Muscle layer of duodenum (tissue), 2 donors: ENCODE measurements at regions not wholly inside any gene's neighbourhood (a gene's known extent, or its start where the extent isn't known, plus 50 kb on each side); places are given as distances from the start of the nearest gene placed in this dataset.

ENCODE experiments used
- H3K27ac ChIP-seq: one replicate; pipeline ENCODE4 v1.7.0; 2013; ENCODE audit warnings: mild to moderate bottlenecking, low read length
- H3K27me3 ChIP-seq: one replicate; pipeline ENCODE4 v1.7.0; 2013; ENCODE audit warnings: low read depth, mild to moderate bottlenecking, control low read depth, low read length
- H3K36me3 ChIP-seq, 2 donors: one replicate each; pipeline ENCODE4 v1.7.0; 2013; ENCODE audit warnings: low read length in 2 of 2, control low read depth in 1 of 2, mild to moderate bottlenecking in 1 of 2; ENCODE audit not compliant: insufficient read depth in 2 of 2, control insufficient read depth in 1 of 2
- H3K4me1 ChIP-seq, 2 donors: one replicate each; pipeline ENCODE4 v1.7.0; 2013; ENCODE audit warnings: low read length in 2 of 2, mild to moderate bottlenecking in 2 of 2, control low read depth in 1 of 2, moderate library complexity in 1 of 2; ENCODE audit not compliant: insufficient read depth in 2 of 2, control insufficient read depth in 1 of 2
- H3K4me3 ChIP-seq, 2 donors: one replicate each; pipeline ENCODE4 v1.7.0; 2013; ENCODE audit warnings: low read length in 2 of 2, low read depth in 1 of 2, mild to moderate bottlenecking in 1 of 2
- H3K9me3 ChIP-seq, 2 donors: one replicate each; pipeline ENCODE4 v1.7.0; 2013; ENCODE audit warnings: low read length in 2 of 2, control low read depth in 1 of 2, mild to moderate bottlenecking in 1 of 2; ENCODE audit not compliant: control insufficient read depth in 1 of 2
- donor health status: healthy.

DNA sequence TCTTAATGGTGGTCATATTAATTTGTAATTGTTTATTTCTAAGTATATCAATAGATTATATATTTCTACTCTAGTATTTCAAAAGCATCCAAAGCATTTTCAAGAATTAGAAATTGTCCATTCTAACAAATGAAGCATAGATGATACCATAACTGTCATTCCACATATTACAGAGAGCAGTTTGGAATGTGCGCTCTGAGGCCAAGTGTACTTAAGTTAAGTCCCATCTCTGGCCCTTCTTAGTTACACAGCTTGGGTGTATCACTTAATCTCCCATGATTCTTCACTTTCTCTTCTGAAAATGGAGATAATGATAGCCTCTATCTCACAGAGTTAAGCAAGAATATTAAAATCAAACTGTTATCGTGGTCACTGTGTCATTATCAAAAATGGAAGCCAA lies 281.1 kb downstream of the MRPL39 start:
- no peaks in the 10 kb centered on the region for H3K4me1 ChIP-seq
- no peaks in the 10 kb centered on the region for H3K27me3 ChIP-seq
- H3K9me3 ChIP-seq, result no peaks in the 10 kb centered on the region
- no peak overlapping the region for H3K4me3 ChIP-seq
- H3K27ac ChIP-seq, result no peak overlapping the region
- H3K36me3 ChIP-seq, result no peaks in the 10 kb centered on the region

DNA sequence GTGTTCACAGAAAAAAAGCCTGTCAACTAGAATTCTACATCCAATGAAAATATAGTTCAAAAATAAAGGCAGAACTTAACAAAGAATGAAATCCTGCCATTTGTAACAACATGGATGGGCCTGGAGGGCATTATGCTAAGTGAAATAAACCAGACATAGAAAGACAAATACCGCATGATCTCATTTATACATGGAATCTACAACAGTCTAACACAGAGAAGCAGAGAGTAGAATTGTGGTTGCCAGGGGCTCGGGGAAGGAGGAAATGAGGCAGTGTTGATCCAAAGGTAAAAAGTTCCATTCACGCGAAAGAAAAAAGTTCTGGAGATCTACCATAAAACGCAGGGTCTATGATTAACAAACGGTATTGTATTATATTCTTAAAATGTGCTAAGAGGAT lies 282.6 kb downstream of the MRPL39 start:
- Histone ChIP-seq H3K27me3 (no peaks in the 10 kb centered on the region), H3K9me3 (no peaks in the 10 kb centered on the region), H3K27ac (no peak overlapping the region), H3K4me3 (no peak overlapping the region), H3K4me1 (no peaks in the 10 kb centered on the region), H3K36me3 (no peaks in the 10 kb centered on the region)

DNA sequence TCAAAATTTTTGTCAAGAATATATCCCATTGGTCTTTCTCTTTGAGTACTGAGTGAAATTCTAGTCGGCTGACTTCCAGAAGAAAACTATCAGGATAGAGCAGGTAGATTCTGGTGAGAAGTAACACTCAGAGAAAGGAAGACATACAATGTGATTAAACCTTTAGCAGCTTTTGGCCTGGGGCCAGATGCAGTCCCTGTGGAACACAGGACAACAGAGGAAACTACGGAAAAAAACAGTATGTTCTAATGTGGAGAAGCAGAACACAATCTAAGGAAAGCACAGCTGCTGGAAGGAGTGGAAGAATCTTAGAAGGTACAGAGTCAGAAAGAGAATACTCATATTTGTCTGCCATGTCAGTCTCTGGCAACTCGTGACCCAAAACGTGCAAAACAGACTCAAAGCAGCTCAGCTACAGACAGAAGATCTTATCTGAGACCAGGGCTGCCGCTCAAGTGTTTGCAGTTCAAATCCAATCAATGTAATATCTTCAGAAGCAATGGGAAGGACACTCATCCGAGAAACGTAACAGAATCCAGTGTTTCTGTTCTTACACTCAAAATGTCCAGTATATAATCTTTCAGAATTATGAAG lies 283.8 kb downstream of the MRPL39 start:
- Histone ChIP-seq H3K4me1 (no peaks in the 10 kb centered on the region), H3K9me3 (no peaks in the 10 kb centered on the region), H3K36me3 (no peaks in the 10 kb centered on the region), H3K4me3 (no peak overlapping the region), H3K27ac (no peak overlapping the region), H3K27me3 (no peaks in the 10 kb centered on the region)

DNA sequence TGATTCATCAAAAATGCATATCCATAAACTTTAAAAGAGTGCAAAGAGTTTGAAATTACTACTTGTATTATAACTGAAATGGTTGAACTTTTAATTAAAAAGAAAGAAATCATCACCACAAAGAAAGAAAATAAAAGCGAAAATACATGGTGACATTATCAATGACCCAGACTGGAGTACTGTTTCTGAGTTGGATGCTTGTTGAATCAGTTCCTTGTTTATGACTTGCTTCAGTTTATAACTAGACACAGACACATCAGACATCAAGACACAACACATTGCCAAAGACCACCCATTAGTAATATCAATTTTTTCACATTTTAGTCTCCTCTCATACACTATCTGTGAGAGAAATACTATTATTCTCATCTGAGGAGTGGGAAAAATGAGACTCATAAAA lies 293.0 kb downstream of the MRPL39 start:
- H3K27me3 ChIP-seq, result no peaks in the 10 kb centered on the region
- H3K36me3 ChIP-seq, result no peaks in the 10 kb centered on the region
- H3K4me3 ChIP-seq, result no peak overlapping the region
- H3K4me1 ChIP-seq, result no peaks in the 10 kb centered on the region
- peaks cover under 1% of the 10 kb centered on the region in 2 donors for H3K9me3 ChIP-seq
- H3K27ac ChIP-seq, result no peak overlapping the region

DNA sequence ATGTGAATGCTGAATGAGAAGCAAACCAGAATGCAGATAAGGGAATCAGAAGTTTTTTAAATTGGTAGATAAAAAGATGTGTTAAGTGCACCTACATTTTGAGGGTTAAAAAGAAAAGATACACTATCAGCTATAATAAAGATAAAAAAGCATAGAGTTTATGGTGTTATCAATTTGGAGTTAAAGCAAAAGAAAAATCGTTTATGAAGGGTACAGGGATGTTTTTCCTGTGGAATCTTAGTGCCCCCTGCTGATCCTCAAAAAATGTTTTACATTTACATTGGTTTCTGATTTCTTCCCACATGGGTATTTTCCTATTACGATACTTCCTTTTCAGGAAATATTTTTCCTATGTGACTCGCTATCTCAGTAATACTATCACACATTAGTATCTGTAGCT lies 293.5 kb downstream of the MRPL39 start:
- H3K27ac ChIP-seq, result no peak overlapping the region
- no peaks in the 10 kb centered on the region for H3K36me3 ChIP-seq
- H3K4me3 ChIP-seq, result no peak overlapping the region
- no peaks in the 10 kb centered on the region for H3K27me3 ChIP-seq
- H3K4me1 ChIP-seq, result no peaks in the 10 kb centered on the region
- peaks cover 3 to 4% of the 10 kb centered on the region in 2 donors for H3K9me3 ChIP-seq

DNA sequence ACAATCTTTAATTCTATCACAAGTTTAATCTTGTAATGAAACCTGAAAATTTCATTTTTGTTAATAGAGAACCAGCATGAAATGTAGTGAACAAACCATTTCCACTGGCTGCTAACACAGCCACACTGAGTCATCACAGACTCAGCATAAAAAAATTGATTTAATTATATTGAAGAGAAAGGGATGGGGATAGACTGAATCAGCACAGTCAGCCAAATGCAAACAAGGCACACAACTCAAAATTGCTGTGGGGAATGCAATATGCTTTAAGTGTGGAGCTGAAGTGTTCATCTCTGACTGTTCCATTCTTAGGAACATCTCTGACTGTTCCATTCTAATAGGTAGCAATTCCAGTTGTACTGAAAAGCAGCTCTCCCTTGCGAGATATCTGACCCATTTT lies 299.8 kb downstream of the MRPL39 start:
- peaks cover 3 to 11% of the 10 kb centered on the region in 2 donors for H3K9me3 ChIP-seq
- no peak overlapping the region for H3K4me3 ChIP-seq
- no peaks in the 10 kb centered on the region for H3K36me3 ChIP-seq
- no peaks in the 10 kb centered on the region for H3K27me3 ChIP-seq
- no peak overlapping the region for H3K27ac ChIP-seq
- no peaks in the 10 kb centered on the region for H3K4me1 ChIP-seq

DNA sequence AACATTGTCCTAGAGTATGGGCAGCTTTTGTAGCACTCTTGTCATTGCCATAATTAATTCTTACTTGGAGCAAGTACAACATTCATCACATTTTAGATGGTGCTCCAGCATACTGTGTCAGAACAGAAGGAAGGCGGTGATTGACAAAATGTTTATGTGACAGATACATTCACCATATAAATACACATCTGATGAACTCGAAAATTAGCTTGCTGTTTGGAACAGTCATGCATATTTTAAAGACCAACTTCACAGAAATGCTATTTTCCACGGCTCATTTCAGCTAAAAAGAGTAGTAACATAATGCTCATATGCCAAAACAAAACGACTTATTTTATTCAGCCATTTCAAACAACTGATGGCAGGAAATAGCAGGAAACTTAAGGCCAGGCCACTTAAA lies 302.7 kb downstream of the MRPL39 start:
- H3K27ac ChIP-seq, result no peak overlapping the region
- peaks cover 3 to 11% of the 10 kb centered on the region in 2 donors for H3K9me3 ChIP-seq
- H3K4me3 ChIP-seq, result no peak overlapping the region
- no peaks in the 10 kb centered on the region for H3K4me1 ChIP-seq
- no peaks in the 10 kb centered on the region for H3K36me3 ChIP-seq
- no peaks in the 10 kb centered on the region for H3K27me3 ChIP-seq

DNA sequence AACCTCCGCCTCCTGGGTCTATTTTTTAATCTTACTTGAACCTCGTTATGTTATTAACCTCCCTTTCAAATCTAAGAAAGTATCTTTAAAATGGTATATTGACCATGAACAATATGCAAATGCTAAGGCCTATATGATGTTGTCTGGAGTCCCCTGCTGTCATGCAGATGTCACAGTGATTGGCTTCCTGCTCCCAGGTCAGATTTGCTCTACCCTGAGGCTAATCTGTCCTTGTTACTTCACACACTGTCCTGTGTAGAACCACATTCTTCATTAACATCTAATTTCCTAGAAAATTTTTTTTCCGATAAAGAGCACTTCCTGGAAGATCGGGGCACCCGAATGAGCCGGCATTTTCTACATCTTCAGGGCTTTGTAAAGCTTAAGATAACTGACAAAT lies 306.6 kb downstream of the MRPL39 start:
- no peak overlapping the region for H3K4me3 ChIP-seq
- H3K27ac ChIP-seq, result no peak overlapping the region
- no peaks in the 10 kb centered on the region for H3K9me3 ChIP-seq
- no peaks in the 10 kb centered on the region for H3K36me3 ChIP-seq
- no peaks in the 10 kb centered on the region for H3K27me3 ChIP-seq
- no peaks in the 10 kb centered on the region for H3K4me1 ChIP-seq

DNA sequence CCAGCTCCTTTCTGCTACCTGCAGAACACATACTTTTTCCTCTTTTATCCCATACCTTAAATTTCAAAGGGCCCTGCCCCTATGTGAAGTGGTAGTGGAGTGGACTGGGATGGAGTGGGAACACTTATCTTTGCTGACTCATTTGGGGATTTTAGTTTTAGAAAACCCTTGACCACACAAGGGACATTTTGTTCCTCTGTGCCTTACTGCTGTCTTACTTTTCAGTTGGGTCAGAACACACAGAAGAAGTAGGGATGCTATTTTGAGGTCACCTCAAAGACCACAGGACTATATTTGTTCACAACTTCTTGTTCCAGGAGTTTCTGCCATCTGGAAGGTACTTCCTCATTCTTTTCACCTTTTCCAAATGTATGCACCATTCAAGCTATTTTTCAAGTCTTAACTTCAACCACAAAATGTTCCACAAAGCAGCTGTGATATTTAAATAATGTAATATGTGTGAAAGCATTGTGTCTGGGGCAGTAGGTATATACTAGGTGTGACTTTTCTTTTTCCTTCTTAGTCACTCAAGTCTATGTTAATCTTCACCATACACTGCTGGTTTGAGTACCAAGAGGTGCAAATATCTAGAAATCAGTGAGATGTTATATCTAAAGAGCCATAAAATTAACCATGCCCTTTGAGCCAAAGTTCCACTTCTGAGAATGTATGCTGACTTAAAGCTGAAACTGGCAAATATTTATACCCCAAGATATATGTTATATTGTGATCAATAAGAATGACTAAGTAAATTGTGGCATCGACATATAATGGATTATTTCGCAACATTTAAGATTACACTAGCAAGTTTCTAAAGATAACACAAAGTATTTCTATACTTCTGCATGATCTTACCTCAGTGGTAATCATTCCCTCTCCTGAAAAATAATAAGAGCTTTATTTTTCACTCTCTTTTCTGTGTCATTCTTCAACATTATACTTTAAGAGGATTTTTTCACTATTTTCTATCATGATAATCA lies 308.5 kb downstream of the MRPL39 start:
- no peak overlapping the region for H3K27ac ChIP-seq
- H3K36me3 ChIP-seq, result no peaks in the 10 kb centered on the region
- H3K27me3 ChIP-seq, result no peaks in the 10 kb centered on the region
- no peak overlapping the region for H3K4me3 ChIP-seq
- no peaks in the 10 kb centered on the region for H3K4me1 ChIP-seq
- no peaks in the 10 kb centered on the region for H3K9me3 ChIP-seq

DNA sequence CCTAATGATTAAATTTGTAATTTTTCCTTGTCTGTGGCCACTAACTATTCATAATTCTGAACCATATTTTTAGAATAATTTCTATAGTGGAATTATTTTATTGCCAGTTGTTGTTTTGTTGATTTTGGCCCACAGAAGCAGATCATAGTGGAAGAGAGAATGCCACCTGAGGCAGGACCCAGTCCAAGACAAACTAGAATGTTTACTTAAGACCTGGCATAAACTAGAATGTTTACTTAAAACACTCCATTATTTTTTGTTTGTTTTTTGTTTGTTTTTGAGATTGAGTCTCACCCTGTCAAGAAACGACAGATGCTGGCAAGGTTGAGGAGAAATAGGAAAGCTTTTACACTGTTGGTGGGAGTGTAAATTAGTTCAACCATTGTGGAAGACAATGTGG lies 310.2 kb downstream of the MRPL39 start:
- Histone ChIP-seq H3K4me3 (no peak overlapping the region), H3K27ac (no peak overlapping the region)

DNA sequence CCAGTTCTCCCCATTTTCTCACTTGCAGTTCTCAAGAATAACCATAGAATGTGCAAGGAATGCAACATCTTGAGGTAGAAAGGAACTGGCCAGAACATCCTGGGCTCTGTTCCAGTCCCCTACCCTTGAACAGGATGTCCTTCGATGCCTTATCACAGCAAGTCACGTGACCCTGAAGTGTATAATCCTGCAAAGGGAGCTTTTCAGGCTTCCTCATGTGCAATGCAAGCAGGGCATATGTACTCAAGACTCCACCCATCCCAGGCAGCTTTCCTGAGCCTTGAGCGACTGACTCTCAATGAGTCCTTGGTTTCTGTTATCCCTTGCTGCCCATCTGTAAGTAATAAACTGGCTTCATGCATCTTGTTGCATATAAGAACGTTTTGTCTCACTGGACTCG lies 311.0 kb downstream of the MRPL39 start:
- Histone ChIP-seq H3K4me3 (no peak overlapping the region), H3K4me1 (no peaks in the 10 kb centered on the region), H3K27ac (no peak overlapping the region), H3K36me3 (no peaks in the 10 kb centered on the region), H3K27me3 (no peaks in the 10 kb centered on the region), H3K9me3 (no peaks in the 10 kb centered on the region)

More for the DNA sequence above, 310.2 kb downstream of the MRPL39 start:
- Histone ChIP-seq H3K27me3 (no peaks in the 10 kb centered on the region), H3K9me3 (no peaks in the 10 kb centered on the region), H3K4me1 (no peaks in the 10 kb centered on the region), H3K36me3 (no peaks in the 10 kb centered on the region)
